Endodermal cell (in vitro differentiated cells): ENCODE measurements at regions not wholly inside any gene's neighbourhood (a gene's known extent, or its start where the extent isn't known, plus 50 kb on each side); places are given as distances from the start of the nearest gene placed in this dataset.
"Not testable (repeated sequence)": the region's sequence is repeated elsewhere in the genome, so short reads cannot be mapped to it uniquely, and the experiment has no call there.

Source experiments
- DNase-seq: peaks from one replicate; pipeline ENCODE4 v3.0.0-alpha.2; 2017
- H3K27ac ChIP-seq: 2 replicates; pipeline ENCODE4 v1.5.1; 2013; ENCODE audit warnings: mild to moderate bottlenecking, low read depth, low read length, moderate library complexity
- H3K27me3 ChIP-seq: 2 replicates; pipeline ENCODE4 v1.6.1; 2013; ENCODE audit warnings: mild to moderate bottlenecking, low read length, moderate library complexity; ENCODE audit not compliant: insufficient read depth, control insufficient read depth, poor library complexity, severe bottlenecking
- H3K36me3 ChIP-seq: 2 replicates; pipeline ENCODE4 v1.7.0; 2013; ENCODE audit warnings: mild to moderate bottlenecking, low read length, moderate library complexity; ENCODE audit not compliant: control insufficient read depth, insufficient read depth
- H3K4me1 ChIP-seq: one replicate; pipeline ENCODE4 v1.7.0; 2013; ENCODE audit warnings: low read length; ENCODE audit not compliant: control insufficient read depth, insufficient read depth
- H3K4me3 ChIP-seq: 2 replicates; pipeline ENCODE4 v1.5.1; 2013; ENCODE audit warnings: mild to moderate bottlenecking, low read length, moderate library complexity
- H3K9ac ChIP-seq: 2 replicates; pipeline ENCODE4 v1.6.1; 2013; ENCODE audit warnings: mild to moderate bottlenecking, low read length, moderate library complexity; ENCODE audit not compliant: poor library complexity, severe bottlenecking; ENCODE audit errors: extremely low read depth
- H3K9me3 ChIP-seq: 2 replicates; pipeline ENCODE4 v1.6.1; 2013; ENCODE audit warnings: mild to moderate bottlenecking, low read length, moderate library complexity; ENCODE audit not compliant: control insufficient read depth
- H3K27ac Mint-ChIP-seq: 2 replicates; pipeline ENCODE4 v1.8.0; 2020; ENCODE audit warnings: mixed read lengths
- H3K27me3 Mint-ChIP-seq: 2 replicates; pipeline ENCODE4 v1.8.0; 2021; ENCODE audit warnings: mild to moderate bottlenecking, mixed read lengths; ENCODE audit not compliant: insufficient read depth
- H3K36me3 Mint-ChIP-seq: 2 replicates; pipeline ENCODE4 v1.8.0; 2020; ENCODE audit warnings: low read depth, mixed read lengths
- H3K4me1 Mint-ChIP-seq: 2 replicates; pipeline ENCODE4 v1.8.0; 2020; ENCODE audit warnings: mixed read lengths
- H3K4me3 Mint-ChIP-seq: 2 replicates; pipeline ENCODE4 v1.8.0; 2020; ENCODE audit warnings: mild to moderate bottlenecking, moderate library complexity, mixed read lengths
- H3K9me3 Mint-ChIP-seq: 2 replicates; pipeline ENCODE4 v1.8.0; 2020; ENCODE audit warnings: mild to moderate bottlenecking, mixed read lengths
- WGBS, 2 experiments: methylation state at CpG; one replicate each; pipeline versions ENCODE4 v1.1.5 to v1.1.7; 2013; ENCODE audit warnings: missing lambda C conversion rate in 2 of 2, mixed read lengths in 1 of 2; ENCODE audit not compliant: insufficient coverage in 1 of 2, insufficient read length in 1 of 2; 5-methylcytosine and 5-hydroxymethylcytosine counted together
- TF ChIP-seq, protein P1 (sequence below): fragments of 200-600 bp; sonication (generic); conservative IDR thresholded peaks from 2 replicates; pipeline ENCODE4 v1.5.0; 2021; ENCODE audit warnings: antibody characterized with exemption, mild to moderate bottlenecking

- H3K4me1 Mint-ChIP-seq: peaks cover 34% of the 10 kb centered on the region
- TF ChIP-seq, protein P1, sequence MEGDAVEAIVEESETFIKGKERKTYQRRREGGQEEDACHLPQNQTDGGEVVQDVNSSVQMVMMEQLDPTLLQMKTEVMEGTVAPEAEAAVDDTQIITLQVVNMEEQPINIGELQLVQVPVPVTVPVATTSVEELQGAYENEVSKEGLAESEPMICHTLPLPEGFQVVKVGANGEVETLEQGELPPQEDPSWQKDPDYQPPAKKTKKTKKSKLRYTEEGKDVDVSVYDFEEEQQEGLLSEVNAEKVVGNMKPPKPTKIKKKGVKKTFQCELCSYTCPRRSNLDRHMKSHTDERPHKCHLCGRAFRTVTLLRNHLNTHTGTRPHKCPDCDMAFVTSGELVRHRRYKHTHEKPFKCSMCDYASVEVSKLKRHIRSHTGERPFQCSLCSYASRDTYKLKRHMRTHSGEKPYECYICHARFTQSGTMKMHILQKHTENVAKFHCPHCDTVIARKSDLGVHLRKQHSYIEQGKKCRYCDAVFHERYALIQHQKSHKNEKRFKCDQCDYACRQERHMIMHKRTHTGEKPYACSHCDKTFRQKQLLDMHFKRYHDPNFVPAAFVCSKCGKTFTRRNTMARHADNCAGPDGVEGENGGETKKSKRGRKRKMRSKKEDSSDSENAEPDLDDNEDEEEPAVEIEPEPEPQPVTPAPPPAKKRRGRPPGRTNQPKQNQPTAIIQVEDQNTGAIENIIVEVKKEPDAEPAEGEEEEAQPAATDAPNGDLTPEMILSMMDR: peak; percentile 59
These were observed 97.4 kb upstream of the ZNF195 start for GRCh38 chr11:3476084-3476936.

GRCh38 chr11:3468963-3469362 is 90.0 kb upstream of the ZNF195 start:
- H3K27me3 Mint-ChIP-seq, H3K36me3 ChIP-seq, H3K36me3 Mint-ChIP-seq, H3K9ac ChIP-seq, H3K9me3 ChIP-seq, H3K27me3 ChIP-seq, H3K4me1 ChIP-seq, H3K9me3 Mint-ChIP-seq, H3K4me3 ChIP-seq, H3K27ac ChIP-seq: not testable (repeated sequence)
- peak; percentile 46 for DNase-seq
- H3K27ac Mint-ChIP-seq: peak overlapping the region; percentile 77
- 70 to 79% methylated on average over 3 to 8 of the region's 8 CpGs for WGBS, 2 experiments
- H3K4me1 Mint-ChIP-seq: peaks cover 35% of the 10 kb centered on the region
- peak overlapping the region; percentile 26 for H3K4me3 Mint-ChIP-seq

More at GRCh38 chr11:3476084-3476936, 97.4 kb upstream of the ZNF195 start:
- H3K27ac ChIP-seq, H3K9me3 ChIP-seq, H3K4me3 Mint-ChIP-seq, H3K27ac Mint-ChIP-seq, H3K27me3 ChIP-seq, H3K9ac ChIP-seq, H3K4me3 ChIP-seq, H3K36me3 Mint-ChIP-seq, H3K27me3 Mint-ChIP-seq, H3K9me3 Mint-ChIP-seq, H3K4me1 ChIP-seq, H3K36me3 ChIP-seq: not testable (repeated sequence)
- 86 to 96% methylated on average over 11 to 23 of the region's 27 CpGs for WGBS, 2 experiments
- DNase-seq: peak; percentile 52

DNA sequence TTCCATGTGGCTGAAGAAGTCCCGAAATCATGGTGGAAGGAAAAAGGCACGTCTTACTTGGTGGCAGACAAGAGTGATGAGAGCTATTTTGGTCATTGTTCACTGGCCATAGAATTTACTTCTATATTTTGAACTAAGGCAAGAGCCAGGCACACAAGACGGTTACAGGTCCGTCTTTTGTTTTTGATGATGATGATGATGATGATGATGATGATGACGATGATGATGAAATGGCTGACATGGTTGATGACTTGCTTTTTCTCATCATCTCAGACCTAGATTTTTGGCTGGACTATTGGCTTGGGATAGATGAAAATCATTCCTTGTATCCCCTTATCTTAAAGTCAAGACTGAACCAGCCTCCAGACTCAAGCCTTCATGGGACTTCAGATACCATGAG is 88.7 kb upstream of the ZNF195 start:
- not testable (repeated sequence) for H3K9me3 ChIP-seq, H3K27me3 ChIP-seq, H3K27ac ChIP-seq, H3K9me3 Mint-ChIP-seq, H3K36me3 ChIP-seq, H3K27ac Mint-ChIP-seq, DNase-seq, H3K27me3 Mint-ChIP-seq, H3K4me1 ChIP-seq, H3K9ac ChIP-seq, H3K36me3 Mint-ChIP-seq, H3K4me3 ChIP-seq, H3K4me3 Mint-ChIP-seq
- 81 to 90% methylated on average over 2 to 3 of the region's 5 CpGs for WGBS, 2 experiments
- H3K4me1 Mint-ChIP-seq: peaks cover 22% of the 10 kb centered on the region

DNA sequence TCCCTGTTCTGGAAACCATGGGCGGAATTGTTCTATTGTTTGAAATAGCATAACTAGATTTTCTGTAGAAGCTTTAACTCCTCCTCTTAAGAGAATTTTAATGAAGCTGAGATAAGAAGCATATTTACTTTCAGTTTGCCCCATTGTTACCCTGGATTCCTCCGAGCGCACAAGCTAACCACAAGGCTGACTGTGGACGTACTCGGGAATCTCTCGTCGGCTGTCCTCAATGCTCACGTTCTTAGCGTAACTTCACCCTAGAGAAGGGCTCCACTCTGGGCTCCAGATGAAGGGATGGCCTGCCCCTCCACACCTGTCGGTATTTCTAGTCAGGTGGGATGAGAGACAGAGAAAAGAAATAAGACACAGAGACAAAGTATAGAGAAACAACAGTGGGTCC is 76.7 kb upstream of the ZNF195 start:
- not testable (repeated sequence) for H3K9me3 ChIP-seq, H3K27me3 Mint-ChIP-seq, H3K36me3 Mint-ChIP-seq, H3K4me1 ChIP-seq, H3K4me3 ChIP-seq, H3K9me3 Mint-ChIP-seq, H3K36me3 ChIP-seq, H3K9ac ChIP-seq, H3K4me3 Mint-ChIP-seq, H3K27me3 ChIP-seq, H3K27ac ChIP-seq
- 82 to 93% methylated on average over 2 to 9 of the region's 10 CpGs for WGBS, 2 experiments
- Mint-ChIP-seq H3K4me1 (peaks cover 13% of the 10 kb centered on the region), H3K27ac (peak overlapping the region; percentile 18)
- DNase-seq: peak; percentile 40
